ENCODE measurements at regions not wholly inside any gene's neighbourhood (a gene's known extent, or its start where the extent isn't known, plus 50 kb on each side); places are given as distances from the start of the nearest gene placed in this dataset.

GRCh38 chr6:14037402-14038277 lies 79.9 kb upstream of the CD83 start:
- Histone ChIP-seq H3K9me3 (no peaks in the 10 kb centered on the region), H3K27me3 (replicated peaks in 1 of 7) (peaks cover 0 to 36% (median 0%) of the 10 kb centered on the region in 7 donors), H3K4me3 (no peak overlapping the region), H3K4me1 (no peaks in the 10 kb centered on the region), H3K27ac (no peak overlapping the region), H3K36me3 (no peaks in the 10 kb centered on the region)
- intact Hi-C loops (cut with DNase I; ENCODE audit: low total_unique reads), result no loop called here
- WGBS, 5 donors, result 71 to 82% (median 77%) methylated on average over 12 of the region's 12 CpGs
- no peak for DNase-seq
- TF ChIP-seq POLR2A (IDR thresholded peaks at IDR 0.05), result no peak
- no peak for TF ChIP-seq CTCF (IDR thresholded peaks at IDR 0.05 in 8 of 11, conservative IDR thresholded peaks at IDR 0.05 in 3 of 11)
- no peak for TF ChIP-seq POLR2AphosphoS5 (IDR thresholded peaks at IDR 0.05)

- WGBS, 5 donors, result 46 to 59% (median 47%) methylated on average over 8 of the region's 8 CpGs
- peaks cover 0 to 32% (median 0%) of the 10 kb centered on the region in 7 donors for H3K27me3 ChIP-seq (replicated peaks in 1 of 7)
- intact Hi-C loops (cut with DNase I; ENCODE audit: low total_unique reads), result no loop called here
- no peaks in the 10 kb centered on the region for H3K36me3 ChIP-seq
- no peaks in the 10 kb centered on the region for H3K4me1 ChIP-seq
- no peak for DNase-seq
- no peak overlapping the region for H3K27ac ChIP-seq
- H3K4me3 ChIP-seq, result no peak overlapping the region
- TF ChIP-seq POLR2AphosphoS5 (IDR thresholded peaks at IDR 0.05) (no peak), POLR2A (IDR thresholded peaks at IDR 0.05) (no peak), CTCF (IDR thresholded peaks at IDR 0.05 in 8 of 11, conservative IDR thresholded peaks at IDR 0.05 in 3 of 11) (no peak)
- H3K9me3 ChIP-seq, result no peaks in the 10 kb centered on the region
Observed at GRCh38 chr6:14038467-14039437, 78.8 kb upstream of the CD83 start.

GRCh38 chr6:14040042-14040441 lies 77.5 kb upstream of the CD83 start:
- Histone ChIP-seq H3K4me3 (no peak overlapping the region), H3K9me3 (no peaks in the 10 kb centered on the region), H3K27me3 (replicated peaks in 1 of 7) (peaks cover 0 to 23% (median 0%) of the 10 kb centered on the region in 7 donors), H3K27ac (no peak overlapping the region), H3K36me3 (no peaks in the 10 kb centered on the region), H3K4me1 (no peaks in the 10 kb centered on the region)
- TF ChIP-seq CTCF (IDR thresholded peaks at IDR 0.05 in 8 of 11, conservative IDR thresholded peaks at IDR 0.05 in 3 of 11) (no peak), POLR2AphosphoS5 (IDR thresholded peaks at IDR 0.05) (no peak), POLR2A (IDR thresholded peaks at IDR 0.05) (no peak)
- intact Hi-C loops (cut with DNase I; ENCODE audit: low total_unique reads), result loop anchor here (10.0 kb wide), 1 partner anchor 135 kb away; no protein-coding TSS in a partner anchor
- no peak for DNase-seq
